Activated T-helper 17 cell treated with anti-CD3 and anti-CD28 coated beads, Interleukin-2, amount 50 U/mL, for 72 hours (primary cell): ENCODE measurements at regions not wholly inside any gene's neighbourhood (a gene's known extent, or its start where the extent isn't known, plus 50 kb on each side); places are given as distances from the start of the nearest gene placed in this dataset.
A peak's percentile ranks its signal among the peaks of the same experiment; 100 is the strongest.

Experiments
- ATAC-seq: fragments of 150-1000 bp; cut with Tn5 transposase; replicated peaks from 2 replicates; pipeline ENCODE4 v1.10.0; 2021; ENCODE audit warnings: mild to moderate bottlenecking, moderate library complexity
- H3K27ac Mint-ChIP-seq: one replicate; pipeline ENCODE4 v1.8.0; 2022; ENCODE audit warnings: mixed read lengths
- H3K27me3 Mint-ChIP-seq: one replicate; pipeline ENCODE4 v1.8.0; 2022; ENCODE audit warnings: mixed read lengths
- H3K36me3 Mint-ChIP-seq: one replicate; pipeline ENCODE4 v1.8.0; 2022; ENCODE audit warnings: low read depth, mild to moderate bottlenecking, mixed read lengths
- H3K4me1 Mint-ChIP-seq: one replicate; pipeline ENCODE4 v1.8.0; 2022; ENCODE audit warnings: mixed read lengths
- H3K4me3 Mint-ChIP-seq: one replicate; pipeline ENCODE4 v1.8.0; 2022; ENCODE audit warnings: mild to moderate bottlenecking, mixed read lengths
- H3K9me3 Mint-ChIP-seq: one replicate; pipeline ENCODE4 v1.8.0; 2022; ENCODE audit warnings: mixed read lengths

DNA sequence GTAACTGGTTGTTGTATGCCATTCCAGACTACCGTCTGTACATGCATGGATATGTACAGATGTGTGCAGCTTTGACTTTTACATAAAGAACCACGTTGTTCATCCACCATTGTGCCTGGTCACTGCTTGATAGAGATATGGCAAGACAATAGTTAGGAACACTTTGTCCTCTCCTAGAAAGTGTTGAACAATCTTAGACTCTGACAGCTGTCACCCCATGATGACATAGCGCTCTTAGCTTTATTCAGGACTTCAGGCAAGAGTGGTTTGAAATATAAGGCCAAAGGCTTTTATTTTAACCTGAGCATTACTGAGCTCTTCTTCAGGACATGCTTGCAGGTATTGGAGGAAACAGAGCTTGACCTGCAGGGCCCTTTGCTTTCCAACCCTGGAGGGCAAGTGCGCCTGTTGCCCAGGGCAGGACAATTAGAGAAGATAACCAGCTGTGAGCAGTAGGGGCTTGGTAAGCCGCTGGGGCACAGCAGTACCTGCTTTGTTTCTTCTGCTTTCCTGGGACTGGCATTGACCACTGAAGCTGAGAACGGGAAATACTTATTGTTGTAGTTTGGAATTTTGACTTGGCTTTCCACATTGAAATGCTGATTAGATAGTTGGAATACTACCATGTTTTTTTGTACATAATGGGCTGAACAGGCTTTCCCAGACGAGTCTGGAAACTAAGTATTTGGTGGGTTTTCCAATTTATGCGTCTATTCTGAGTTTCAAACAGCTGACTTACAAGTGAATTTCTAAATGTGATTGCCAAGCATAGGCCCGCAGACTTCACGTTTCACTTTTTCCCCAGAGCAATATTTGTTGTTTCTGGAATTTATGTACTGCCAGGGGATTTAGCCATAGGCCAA is 51.1 kb downstream of the GARRE1 start:
- Mint-ChIP-seq H3K27me3 (no peaks in the 10 kb centered on the region), H3K9me3 (no peaks in the 10 kb centered on the region), H3K4me1 (peaks cover 24% of the 10 kb centered on the region), H3K27ac (peak overlapping the region; percentile 30), H3K36me3 (peaks cover 47% of the 10 kb centered on the region), H3K4me3 (no peak overlapping the region)
- no peak for ATAC-seq

DNA sequence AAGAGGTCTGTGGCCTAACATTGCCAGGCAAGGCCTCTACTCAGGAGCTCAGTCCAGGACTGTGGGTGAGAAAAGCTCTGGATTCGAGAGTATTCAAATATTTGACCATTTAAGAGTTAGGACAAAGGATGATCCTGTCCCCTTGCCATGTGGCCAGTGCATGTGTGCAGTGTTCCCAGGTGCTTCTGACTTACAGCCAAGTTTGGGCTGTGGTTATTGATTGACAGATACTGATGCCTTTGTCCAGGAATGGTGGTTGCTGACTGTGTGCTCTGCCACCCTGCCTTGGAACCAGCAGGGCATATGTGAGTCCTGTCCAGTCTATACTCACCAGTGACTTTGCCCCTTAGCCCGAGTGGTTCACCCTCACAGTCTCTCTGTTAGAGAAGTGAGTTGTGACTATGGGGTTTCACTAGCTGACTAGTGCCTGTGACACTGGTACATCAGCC is 51.9 kb downstream of the GARRE1 start:
- ATAC-seq: peak; percentile 76
- H3K9me3 Mint-ChIP-seq: no peaks in the 10 kb centered on the region
- H3K27me3 Mint-ChIP-seq: no peaks in the 10 kb centered on the region
- H3K4me3 Mint-ChIP-seq: no peak overlapping the region
- H3K4me1 Mint-ChIP-seq: peaks cover 25% of the 10 kb centered on the region
- H3K36me3 Mint-ChIP-seq: peaks cover 39% of the 10 kb centered on the region
- peak overlapping the region; percentile 71 for H3K27ac Mint-ChIP-seq

DNA sequence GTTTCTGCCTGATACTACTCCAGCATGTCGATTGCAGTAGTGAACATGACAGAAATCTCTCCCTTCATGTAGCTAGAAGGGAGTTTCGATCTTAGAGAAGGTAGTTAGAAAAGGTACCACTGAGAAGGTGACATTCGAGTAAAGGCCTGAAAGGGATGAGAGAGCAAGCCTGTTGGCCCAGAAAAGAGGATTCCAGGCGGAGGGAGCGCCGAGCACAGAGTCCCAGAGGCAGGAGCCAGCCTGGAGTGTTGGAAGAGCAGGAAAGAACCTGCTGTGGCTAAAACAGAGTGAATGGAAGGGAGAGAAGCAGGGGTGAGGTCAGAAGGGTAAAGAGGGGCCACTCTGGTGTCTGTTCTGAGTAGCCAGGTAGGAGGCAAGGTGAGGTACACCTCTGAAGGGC is 52.5 kb downstream of the GARRE1 start:
- ATAC-seq: peak; percentile 10
- Mint-ChIP-seq H3K4me3 (peak overlapping the region; percentile 3), H3K4me1 (peaks cover 25% of the 10 kb centered on the region), H3K9me3 (no peaks in the 10 kb centered on the region), H3K36me3 (peaks cover 38% of the 10 kb centered on the region), H3K27ac (peak overlapping the region; percentile 71), H3K27me3 (no peaks in the 10 kb centered on the region)

DNA sequence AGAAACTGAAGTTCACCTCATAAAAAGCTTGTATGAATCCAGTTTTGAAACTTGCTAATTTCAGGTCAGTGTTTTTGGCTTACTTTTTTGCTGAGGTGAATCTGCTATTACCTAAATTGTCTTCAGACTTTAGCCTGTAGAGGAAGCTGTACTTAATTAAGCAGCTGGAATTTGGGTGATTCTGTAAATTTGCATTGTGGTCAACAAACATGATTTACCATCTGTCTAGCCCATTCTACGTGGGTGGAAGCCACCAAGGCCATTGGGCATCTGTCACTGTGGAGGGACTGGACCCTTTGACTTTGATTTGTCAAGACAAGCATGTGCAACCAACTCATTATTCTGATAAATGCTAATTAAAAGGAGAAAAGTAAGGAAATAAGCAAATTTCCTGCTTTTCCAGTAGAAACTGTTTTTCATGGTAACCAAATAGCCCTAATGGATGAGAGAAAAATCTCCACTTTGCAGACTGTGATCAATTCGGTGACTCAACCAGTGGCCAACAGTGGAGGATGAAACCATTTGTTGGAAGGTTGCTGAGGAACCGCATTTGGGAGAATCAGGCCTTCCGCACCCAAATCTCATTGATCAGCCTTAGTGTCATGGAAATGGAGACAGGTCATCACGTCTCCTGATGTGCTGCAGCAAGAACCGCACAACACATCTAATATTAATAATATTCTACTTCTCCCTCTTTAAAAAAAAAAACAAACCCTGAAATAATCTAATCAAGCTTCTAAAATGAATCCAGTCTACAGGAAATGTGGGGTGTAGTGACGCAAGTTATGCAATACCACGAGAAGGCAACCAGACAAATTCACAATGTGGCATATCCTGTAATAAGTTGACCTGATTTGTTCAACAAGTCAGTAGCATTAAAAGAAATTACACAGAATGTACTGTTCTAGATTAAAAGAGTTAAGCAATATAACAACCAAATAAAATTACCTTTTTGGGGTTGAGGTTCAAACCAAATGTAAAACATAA is 54.3 kb downstream of the GARRE1 start:
- peak overlapping the region; percentile 78 for H3K4me3 Mint-ChIP-seq
- ATAC-seq: peak; percentile 62
- peaks cover 25% of the 10 kb centered on the region for H3K4me1 Mint-ChIP-seq
- no peaks in the 10 kb centered on the region for H3K27me3 Mint-ChIP-seq
- no peaks in the 10 kb centered on the region for H3K9me3 Mint-ChIP-seq
- H3K27ac Mint-ChIP-seq: peak overlapping the region; percentile 94
- H3K36me3 Mint-ChIP-seq: peaks cover 33% of the 10 kb centered on the region

DNA sequence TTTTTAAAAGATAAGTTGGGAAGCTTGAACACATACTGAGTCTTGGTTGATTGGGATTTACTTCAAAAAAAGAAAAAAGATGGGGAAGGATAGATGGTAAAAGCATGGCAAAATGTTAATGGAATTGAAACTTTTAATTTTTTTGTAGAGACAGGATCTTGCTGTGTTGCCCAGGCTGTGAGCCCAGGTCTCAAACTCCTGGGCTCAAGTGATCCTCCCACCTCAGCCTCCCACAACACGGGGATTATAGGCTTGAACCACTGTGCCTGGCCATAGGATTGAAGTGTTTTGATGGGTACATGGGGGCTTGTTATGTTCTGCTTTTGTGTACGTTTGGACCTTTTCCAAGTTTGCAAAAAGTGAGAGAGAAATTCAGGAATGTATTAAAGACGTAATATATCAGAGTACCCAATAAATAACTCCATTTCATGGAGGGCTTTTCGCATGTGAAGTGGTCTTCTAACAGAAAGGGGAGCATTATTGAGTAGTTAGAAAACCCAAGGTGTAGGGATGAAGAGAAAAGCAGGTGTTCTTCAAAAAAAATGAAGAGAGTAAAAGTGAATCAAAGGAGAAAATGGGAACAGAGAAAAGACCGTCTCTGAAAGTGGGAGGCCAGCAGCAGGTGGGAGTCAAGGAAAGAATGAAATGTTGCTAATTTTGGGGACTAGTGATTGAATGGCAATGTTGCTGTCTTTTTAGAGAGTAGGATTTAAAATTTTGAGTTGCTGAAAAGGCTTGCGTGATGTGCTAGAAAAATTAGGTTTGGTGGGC is 55.2 kb downstream of the GARRE1 start:
- peak overlapping the region; percentile 94 for H3K27ac Mint-ChIP-seq
- no peak for ATAC-seq
- peaks cover 30% of the 10 kb centered on the region for H3K36me3 Mint-ChIP-seq
- H3K4me3 Mint-ChIP-seq: peak overlapping the region; percentile 78
- H3K4me1 Mint-ChIP-seq: peaks cover 28% of the 10 kb centered on the region
- H3K9me3 Mint-ChIP-seq: no peaks in the 10 kb centered on the region
- H3K27me3 Mint-ChIP-seq: no peaks in the 10 kb centered on the region

DNA sequence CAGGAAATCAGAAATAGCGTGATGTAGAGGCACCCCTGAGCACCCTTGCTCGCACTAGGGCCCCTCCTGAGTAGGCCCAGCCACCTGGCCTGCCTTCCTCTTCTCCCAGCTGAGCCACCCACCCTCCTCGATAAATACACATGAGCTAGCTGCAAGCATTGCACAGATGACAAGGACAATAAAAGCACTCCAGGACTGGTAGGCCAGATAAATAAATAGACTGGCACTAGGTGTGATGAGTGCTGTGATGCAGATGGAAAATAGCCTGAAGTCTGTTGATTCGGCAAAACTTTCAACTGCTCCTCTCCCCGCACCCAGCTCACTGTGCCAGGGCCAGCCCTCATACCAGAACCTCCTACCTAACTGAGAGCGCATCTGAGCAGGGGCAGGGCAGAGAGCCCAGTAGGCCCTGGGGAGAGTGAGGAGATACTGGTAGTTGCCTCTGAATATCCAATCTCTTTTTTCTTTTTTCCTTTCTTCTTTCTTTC is 54.5 kb upstream of the GPI start:
- H3K36me3 Mint-ChIP-seq: peaks cover 25% of the 10 kb centered on the region
- H3K4me3 Mint-ChIP-seq: peak overlapping the region; percentile 78
- H3K27me3 Mint-ChIP-seq: no peaks in the 10 kb centered on the region
- peaks cover 34% of the 10 kb centered on the region for H3K4me1 Mint-ChIP-seq
- no peaks in the 10 kb centered on the region for H3K9me3 Mint-ChIP-seq
- ATAC-seq: no peak
- H3K27ac Mint-ChIP-seq: peak overlapping the region; percentile 94

DNA sequence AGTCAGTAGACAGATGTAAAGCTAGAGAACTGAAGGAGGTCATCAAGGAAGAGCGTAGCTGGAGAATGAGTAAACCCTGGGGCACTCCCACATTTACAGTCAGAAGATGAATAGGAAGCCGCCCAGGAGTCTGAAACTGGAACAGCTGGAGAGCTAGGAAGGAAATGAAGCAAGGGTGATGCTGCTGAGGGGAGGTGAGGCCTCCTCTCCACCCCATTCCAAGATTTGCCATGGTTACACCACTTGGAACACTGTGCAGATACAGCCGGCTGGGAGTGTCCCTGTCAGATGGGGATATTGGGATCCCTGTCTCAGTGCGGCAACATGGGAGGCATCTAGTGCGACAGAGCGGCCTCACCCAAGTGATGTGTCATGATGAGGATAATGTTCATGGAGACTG is 51.8 kb upstream of the GPI start:
- Mint-ChIP-seq H3K36me3 (peaks cover 21% of the 10 kb centered on the region), H3K27me3 (no peaks in the 10 kb centered on the region), H3K4me3 (no peak overlapping the region), H3K9me3 (no peaks in the 10 kb centered on the region), H3K4me1 (peaks cover 47% of the 10 kb centered on the region), H3K27ac (no peak overlapping the region)
- no peak for ATAC-seq

DNA sequence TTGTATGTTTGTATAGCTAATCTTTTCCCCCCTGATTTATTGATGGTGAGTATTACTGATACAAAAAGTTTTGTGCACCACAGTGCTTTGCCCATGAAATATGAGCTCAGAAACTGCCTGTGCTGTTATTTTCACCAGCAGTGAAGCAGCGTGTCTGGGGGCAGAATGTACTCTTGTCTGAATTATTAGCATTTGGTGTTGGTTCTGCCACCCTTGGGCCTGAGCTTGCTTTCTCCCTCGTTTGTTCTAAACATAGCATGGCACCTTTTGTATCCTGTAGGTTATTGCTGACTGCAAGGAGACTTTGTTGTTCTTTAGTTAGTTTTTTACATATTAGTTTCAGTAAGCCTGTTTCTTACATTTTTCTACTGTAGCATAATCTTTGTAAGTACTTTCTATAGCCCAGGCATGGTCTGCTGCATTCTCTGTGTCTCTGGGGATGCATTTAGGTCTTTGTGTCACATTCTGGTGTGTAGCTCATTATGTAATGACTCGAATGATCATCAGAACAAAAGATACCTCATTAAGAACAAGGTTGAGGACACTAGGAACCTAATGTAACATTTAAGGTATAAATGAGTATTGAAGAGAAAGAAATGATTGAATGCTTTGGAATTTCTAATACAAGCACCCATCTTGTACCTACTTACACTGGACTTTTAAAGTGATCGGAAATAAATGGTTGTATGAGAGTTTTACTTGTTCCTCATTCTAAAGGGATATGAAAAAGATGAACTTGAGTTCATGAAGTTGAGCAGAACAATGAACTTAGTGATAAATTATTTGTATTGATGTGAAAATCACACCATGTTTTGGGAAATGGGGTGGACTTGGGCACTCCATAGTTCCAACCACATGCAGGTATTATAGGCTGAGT is 50.3 kb upstream of the GPI start:
- no peaks in the 10 kb centered on the region for H3K9me3 Mint-ChIP-seq
- H3K27ac Mint-ChIP-seq: peak overlapping the region; percentile 32
- ATAC-seq: no peak
- H3K4me1 Mint-ChIP-seq: peaks cover 39% of the 10 kb centered on the region
- H3K36me3 Mint-ChIP-seq: peaks cover 17% of the 10 kb centered on the region
- H3K4me3 Mint-ChIP-seq: no peak overlapping the region
- H3K27me3 Mint-ChIP-seq: no peaks in the 10 kb centered on the region
